ENCODE measurements at regions not wholly inside any gene's neighbourhood (a gene's known extent, or its start where the extent isn't known, plus 50 kb on each side); places are given as distances from the start of the nearest gene placed in this dataset.

GRCh38 chr20:12659942-12660341, 348.8 kb upstream of the SPTLC3 start:
- Mint-ChIP-seq H3K27ac (no peak overlapping the region), H3K27me3 (no peaks in the 10 kb centered on the region), H3K4me1 (no peaks in the 10 kb centered on the region), H3K4me3 (no peak overlapping the region), H3K36me3 (no peaks in the 10 kb centered on the region), H3K9me3 (peaks cover 16% of the 10 kb centered on the region)
- ATAC-seq (ENCODE audit: low read depth) = no peak
- DNase-seq (ENCODE audit: low spot score in 2 of 2) = no peak

DNA sequence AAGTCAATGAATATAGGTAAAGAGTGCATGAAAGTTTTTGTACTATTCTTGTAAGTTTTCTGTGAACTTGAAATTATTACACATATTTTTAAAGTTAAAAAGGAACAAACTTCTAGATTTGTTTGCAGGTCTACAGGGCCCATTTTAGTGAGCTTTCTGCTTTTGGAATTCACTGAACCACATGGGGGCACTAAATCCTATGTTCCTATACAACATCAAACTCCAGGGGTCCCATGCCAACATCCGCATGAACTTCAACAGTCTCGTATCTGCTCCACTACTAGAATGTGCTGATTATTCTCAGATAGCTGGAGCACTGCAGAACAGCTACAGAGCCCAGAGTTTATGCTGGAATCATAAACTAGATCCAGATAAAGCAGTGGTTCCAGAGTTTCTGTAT, 347.9 kb upstream of the SPTLC3 start:
- Mint-ChIP-seq H3K27me3 (no peaks in the 10 kb centered on the region), H3K27ac (no peak overlapping the region), H3K4me1 (no peaks in the 10 kb centered on the region), H3K36me3 (no peaks in the 10 kb centered on the region), H3K4me3 (no peak overlapping the region), H3K9me3 (peaks cover 19% of the 10 kb centered on the region)
- ATAC-seq (ENCODE audit: low read depth) = no peak
- DNase-seq (ENCODE audit: low spot score in 2 of 2) = no peak

DNA sequence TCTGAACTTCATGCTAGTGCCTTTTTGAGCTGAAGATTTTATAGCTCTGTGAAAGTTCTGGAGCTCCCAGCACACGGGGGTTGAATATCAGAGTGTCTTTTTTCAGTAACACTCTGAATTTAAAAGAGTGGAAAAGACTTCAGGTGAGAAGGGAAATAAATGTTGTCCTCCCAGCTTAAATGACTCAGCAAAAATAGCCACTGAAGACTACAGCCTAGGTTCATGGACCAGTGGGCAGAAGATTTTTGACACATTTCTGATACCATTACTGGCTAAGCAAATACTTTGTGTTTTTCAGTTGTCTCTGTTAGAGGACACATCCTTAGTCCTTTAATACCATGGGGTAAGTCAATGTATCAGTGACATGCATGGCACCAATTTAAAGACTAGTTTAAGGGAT, 338.5 kb upstream of the SPTLC3 start:
- no peaks in the 10 kb centered on the region for H3K27me3 Mint-ChIP-seq
- no peaks in the 10 kb centered on the region for H3K36me3 Mint-ChIP-seq
- H3K4me1 Mint-ChIP-seq = no peaks in the 10 kb centered on the region
- ATAC-seq (ENCODE audit: low read depth) (no peak), DNase-seq (ENCODE audit: low spot score in 2 of 2) (no peak)
- no peak overlapping the region for H3K4me3 Mint-ChIP-seq
- no peak overlapping the region for H3K27ac Mint-ChIP-seq
- H3K9me3 Mint-ChIP-seq = peaks cover 1% of the 10 kb centered on the region

GRCh38 chr20:12673352-12673751, 335.4 kb upstream of the SPTLC3 start:
- H3K36me3 Mint-ChIP-seq = no peaks in the 10 kb centered on the region
- ATAC-seq (ENCODE audit: low read depth) (no peak), DNase-seq (ENCODE audit: low spot score in 2 of 2) (no peak)
- H3K4me1 Mint-ChIP-seq = no peaks in the 10 kb centered on the region
- no peak overlapping the region for H3K4me3 Mint-ChIP-seq
- no peaks in the 10 kb centered on the region for H3K27me3 Mint-ChIP-seq
- H3K27ac Mint-ChIP-seq = no peak overlapping the region
- peaks cover 1% of the 10 kb centered on the region for H3K9me3 Mint-ChIP-seq

DNA sequence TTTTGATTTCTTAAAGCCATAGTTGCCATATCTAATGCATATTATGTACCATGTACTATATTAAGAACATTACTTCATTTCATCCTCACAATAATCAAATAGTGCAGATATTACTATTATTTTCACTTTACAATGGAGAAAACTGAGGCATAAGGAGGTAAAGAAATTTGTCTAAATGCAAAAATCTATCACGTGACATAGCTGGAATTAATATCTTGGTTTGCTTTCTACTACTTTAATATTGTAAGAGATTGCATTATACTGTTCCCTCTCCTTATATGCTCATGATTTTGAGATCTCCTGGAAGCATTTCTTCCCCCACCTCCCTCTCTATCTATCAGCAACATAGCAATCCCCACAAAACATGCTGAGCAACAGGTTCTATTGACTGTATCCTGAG, 330.8 kb upstream of the SPTLC3 start:
- Mint-ChIP-seq H3K4me3 (no peak overlapping the region), H3K4me1 (no peaks in the 10 kb centered on the region), H3K27ac (no peak overlapping the region), H3K9me3 (peaks cover 4% of the 10 kb centered on the region), H3K27me3 (no peaks in the 10 kb centered on the region), H3K36me3 (no peaks in the 10 kb centered on the region)
- no peak for ATAC-seq (ENCODE audit: low read depth)
- DNase-seq (ENCODE audit: low spot score in 2 of 2) = no peak

DNA sequence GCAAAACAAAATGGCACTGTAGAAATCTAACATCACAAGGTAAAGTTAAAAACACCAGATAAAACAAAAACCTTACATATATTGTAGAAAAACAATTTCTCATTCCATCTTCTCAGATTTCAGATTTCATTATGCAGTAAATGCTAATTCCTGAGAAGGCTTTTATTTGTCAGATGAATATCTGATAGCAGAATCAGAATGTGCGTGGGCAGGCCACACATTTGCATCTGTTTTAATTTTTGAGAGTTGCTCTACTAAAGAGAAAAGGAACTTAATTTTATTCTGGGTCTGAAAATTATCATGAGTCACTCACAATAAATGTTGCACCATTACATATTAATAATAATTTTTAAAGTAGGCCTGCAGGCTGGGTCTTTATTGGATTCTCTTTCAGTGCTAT, 329.3 kb upstream of the SPTLC3 start:
- no peak overlapping the region for H3K4me3 Mint-ChIP-seq

GRCh38 chr20:12682613-12683012, 326.2 kb upstream of the SPTLC3 start:
- no peak for ATAC-seq (ENCODE audit: low read depth)
- Mint-ChIP-seq H3K36me3 (no peaks in the 10 kb centered on the region), H3K27ac (no peak overlapping the region), H3K27me3 (no peaks in the 10 kb centered on the region), H3K4me1 (no peaks in the 10 kb centered on the region), H3K4me3 (no peak overlapping the region), H3K9me3 (peaks cover 6% of the 10 kb centered on the region)
- no peak for DNase-seq (ENCODE audit: low spot score in 2 of 2)

More for the DNA sequence above, 329.3 kb upstream of the SPTLC3 start:
- Mint-ChIP-seq H3K4me1 (no peaks in the 10 kb centered on the region), H3K27me3 (no peaks in the 10 kb centered on the region), H3K9me3 (peaks cover 4% of the 10 kb centered on the region), H3K36me3 (no peaks in the 10 kb centered on the region), H3K27ac (no peak overlapping the region)
- DNase-seq (ENCODE audit: low spot score in 2 of 2) (no peak), ATAC-seq (ENCODE audit: low read depth) (no peak)

- no peak for DNase-seq (ENCODE audit: low spot score in 2 of 2)
These were observed 321.3 kb upstream of the SPTLC3 start for GRCh38 chr20:12687476-12687875.

GRCh38 chr20:12695937-12696336, 312.8 kb upstream of the SPTLC3 start:
- Mint-ChIP-seq H3K27ac (no peak overlapping the region), H3K36me3 (no peaks in the 10 kb centered on the region), H3K9me3 (peaks cover 11% of the 10 kb centered on the region), H3K4me3 (no peak overlapping the region), H3K4me1 (no peaks in the 10 kb centered on the region), H3K27me3 (no peaks in the 10 kb centered on the region)
- DNase-seq (ENCODE audit: low spot score in 2 of 2) = no peak
- ATAC-seq (ENCODE audit: low read depth) = no peak

More at GRCh38 chr20:12687476-12687875, 321.3 kb upstream of the SPTLC3 start:
- Mint-ChIP-seq H3K36me3 (no peaks in the 10 kb centered on the region), H3K27ac (no peak overlapping the region), H3K9me3 (peaks cover 5% of the 10 kb centered on the region), H3K4me1 (no peaks in the 10 kb centered on the region), H3K27me3 (no peaks in the 10 kb centered on the region), H3K4me3 (no peak overlapping the region)
- ATAC-seq (ENCODE audit: low read depth) = no peak

DNA sequence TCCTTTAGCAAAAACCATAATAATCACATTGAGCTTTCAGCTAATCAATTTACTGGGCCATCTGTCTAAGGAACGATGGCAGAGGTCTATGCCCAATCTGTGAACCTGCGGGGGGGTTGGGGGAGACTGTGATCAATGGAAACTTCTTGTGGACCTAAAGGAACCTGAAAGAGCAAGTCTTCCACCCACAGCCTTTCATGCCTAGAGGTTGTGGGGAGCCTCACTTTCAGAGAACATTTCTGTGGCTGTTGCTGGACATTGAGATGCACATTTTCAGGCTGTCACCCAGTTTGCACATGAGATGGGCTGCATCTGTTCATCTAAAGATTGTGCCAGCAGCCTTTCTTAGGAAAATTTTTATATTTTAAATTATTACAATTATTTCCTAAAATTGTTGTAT, 310.0 kb upstream of the SPTLC3 start:
- Mint-ChIP-seq H3K4me1 (no peaks in the 10 kb centered on the region), H3K4me3 (no peak overlapping the region), H3K36me3 (no peaks in the 10 kb centered on the region), H3K27ac (no peak overlapping the region), H3K27me3 (no peaks in the 10 kb centered on the region), H3K9me3 (peaks cover 11% of the 10 kb centered on the region)
- ATAC-seq (ENCODE audit: low read depth) (no peak), DNase-seq (ENCODE audit: low spot score in 2 of 2) (no peak)

- Mint-ChIP-seq H3K4me3 (no peak overlapping the region), H3K9me3 (peaks cover 11% of the 10 kb centered on the region), H3K36me3 (no peaks in the 10 kb centered on the region), H3K4me1 (no peaks in the 10 kb centered on the region), H3K27ac (no peak overlapping the region), H3K27me3 (no peaks in the 10 kb centered on the region)
- ATAC-seq (ENCODE audit: low read depth) (no peak), DNase-seq (ENCODE audit: low spot score in 2 of 2) (no peak)
These were observed 309.2 kb upstream of the SPTLC3 start for GRCh38 chr20:12699374-12700228.

GRCh38 chr20:12700701-12701100, 308.1 kb upstream of the SPTLC3 start:
- ATAC-seq (ENCODE audit: low read depth) = no peak
- Mint-ChIP-seq H3K27me3 (no peaks in the 10 kb centered on the region), H3K4me1 (no peaks in the 10 kb centered on the region), H3K36me3 (no peaks in the 10 kb centered on the region), H3K9me3 (peaks cover 10% of the 10 kb centered on the region), H3K4me3 (no peak overlapping the region), H3K27ac (no peak overlapping the region)
- no peak for DNase-seq (ENCODE audit: low spot score in 2 of 2)

GRCh38 chr20:12702312-12702711, 306.5 kb upstream of the SPTLC3 start:
- Mint-ChIP-seq H3K36me3 (no peaks in the 10 kb centered on the region), H3K27ac (no peak overlapping the region), H3K4me1 (no peaks in the 10 kb centered on the region), H3K27me3 (no peaks in the 10 kb centered on the region), H3K9me3 (peaks cover 6% of the 10 kb centered on the region), H3K4me3 (no peak overlapping the region)
- ATAC-seq (ENCODE audit: low read depth) (no peak), DNase-seq (ENCODE audit: low spot score in 2 of 2) (no peak)

DNA sequence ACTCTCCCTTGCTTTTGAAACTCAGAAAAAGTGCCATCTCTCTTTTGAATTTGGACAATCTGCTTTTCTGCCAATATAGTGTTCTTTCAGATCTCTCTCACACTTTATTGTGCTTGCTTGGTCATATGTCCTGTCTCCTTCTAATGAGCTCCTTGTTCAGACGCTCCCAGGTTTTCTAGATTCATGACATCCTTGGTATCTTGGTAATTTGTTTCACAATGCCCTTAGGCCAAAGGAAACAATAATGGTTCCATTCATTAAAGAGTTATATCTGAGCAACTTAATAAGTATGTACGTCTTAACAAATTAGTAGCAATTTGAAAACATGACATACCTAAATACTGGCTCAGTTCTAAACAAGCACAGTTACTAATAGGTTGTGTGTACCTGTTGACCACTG, 293.4 kb upstream of the SPTLC3 start:
- Mint-ChIP-seq H3K4me3 (no peak overlapping the region), H3K9me3 (peaks cover 2% of the 10 kb centered on the region), H3K27ac (no peak overlapping the region), H3K36me3 (no peaks in the 10 kb centered on the region), H3K27me3 (no peaks in the 10 kb centered on the region), H3K4me1 (no peaks in the 10 kb centered on the region)
- ATAC-seq (ENCODE audit: low read depth) (no peak), DNase-seq (ENCODE audit: low spot score in 2 of 2) (no peak)

Measured in memory B cell (primary cell).